OCI-LY7 (cell line): ENCODE measurements at regions not wholly inside any gene's neighbourhood (a gene's known extent, or its start where the extent isn't known, plus 50 kb on each side); places are given as distances from the start of the nearest gene placed in this dataset.

Experiments used
- EZH2phosphoT487 ChIP-seq: fragments of 200-600 bp; sonication (generic); IDR thresholded peaks from 2 replicates; pipeline ENCODE4 v1.6.1; 2018; ENCODE audit warnings: low read depth, borderline replicate concordance, mild to moderate bottlenecking, mixed run types, antibody characterized with exemption, low read length, moderate library complexity, mixed read lengths
- TF ChIP-seq, protein P1 (sequence below): fragments of 200-600 bp; sonication (generic); conservative IDR thresholded peaks from 2 replicates; pipeline ENCODE4 v1.5.1; 2014; ENCODE audit warnings: mild to moderate bottlenecking, antibody characterized with exemption, low read length, moderate library complexity, mixed read lengths

DNA sequence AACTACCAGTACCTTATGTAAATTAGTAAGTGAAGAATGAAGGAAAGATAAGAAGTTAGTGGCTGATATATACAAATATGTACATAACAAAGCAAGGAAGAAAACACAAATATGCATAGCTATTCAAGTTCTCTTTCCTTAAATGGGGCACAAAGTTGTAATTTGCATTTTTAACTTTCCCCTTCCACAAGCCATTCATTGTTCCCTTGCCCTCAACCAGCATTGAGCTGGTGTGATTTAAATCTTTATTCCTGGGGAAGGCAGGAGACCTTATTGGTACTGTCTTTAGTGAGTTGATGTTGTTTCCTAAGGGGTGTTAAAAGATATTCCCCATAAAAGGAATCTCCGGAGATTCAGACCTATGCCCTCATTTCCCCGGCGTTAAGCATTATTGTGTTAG, 735.3 kb downstream of the PCDH18 start:
- TF ChIP-seq, protein P1, sequence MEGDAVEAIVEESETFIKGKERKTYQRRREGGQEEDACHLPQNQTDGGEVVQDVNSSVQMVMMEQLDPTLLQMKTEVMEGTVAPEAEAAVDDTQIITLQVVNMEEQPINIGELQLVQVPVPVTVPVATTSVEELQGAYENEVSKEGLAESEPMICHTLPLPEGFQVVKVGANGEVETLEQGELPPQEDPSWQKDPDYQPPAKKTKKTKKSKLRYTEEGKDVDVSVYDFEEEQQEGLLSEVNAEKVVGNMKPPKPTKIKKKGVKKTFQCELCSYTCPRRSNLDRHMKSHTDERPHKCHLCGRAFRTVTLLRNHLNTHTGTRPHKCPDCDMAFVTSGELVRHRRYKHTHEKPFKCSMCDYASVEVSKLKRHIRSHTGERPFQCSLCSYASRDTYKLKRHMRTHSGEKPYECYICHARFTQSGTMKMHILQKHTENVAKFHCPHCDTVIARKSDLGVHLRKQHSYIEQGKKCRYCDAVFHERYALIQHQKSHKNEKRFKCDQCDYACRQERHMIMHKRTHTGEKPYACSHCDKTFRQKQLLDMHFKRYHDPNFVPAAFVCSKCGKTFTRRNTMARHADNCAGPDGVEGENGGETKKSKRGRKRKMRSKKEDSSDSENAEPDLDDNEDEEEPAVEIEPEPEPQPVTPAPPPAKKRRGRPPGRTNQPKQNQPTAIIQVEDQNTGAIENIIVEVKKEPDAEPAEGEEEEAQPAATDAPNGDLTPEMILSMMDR = no peak
- TF ChIP-seq EZH2phosphoT487 = no peak
